Stromal cell of bone marrow (primary cell): ENCODE measurements at regions not wholly inside any gene's neighbourhood (a gene's known extent, or its start where the extent isn't known, plus 50 kb on each side); places are given as distances from the start of the nearest gene placed in this dataset.

Source experiments
- DNase-seq: peaks from one replicate; pipeline ENCODE4 v3.0.0-alpha.2; 2012; ENCODE audit warnings: low read depth

DNA sequence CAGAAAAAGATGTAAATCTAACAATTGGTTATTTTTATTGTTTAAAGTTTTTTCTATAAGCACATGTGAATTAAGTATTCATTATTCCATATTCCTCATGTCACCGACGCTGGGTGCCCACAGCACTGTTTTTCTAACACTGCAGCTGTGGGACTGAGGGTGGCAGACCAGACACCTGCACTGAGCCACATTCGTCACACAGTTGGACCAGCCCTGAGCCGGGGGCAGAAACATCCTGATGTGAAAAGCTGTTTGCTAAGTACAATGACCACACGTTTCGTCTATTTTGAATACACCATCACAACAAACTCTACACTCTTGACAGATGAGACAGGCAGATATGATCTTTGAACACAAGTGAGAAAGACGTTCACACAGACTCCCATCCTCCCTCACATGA, 749.5 kb downstream of the KCNJ18 start:
- no peak for DNase-seq

DNA sequence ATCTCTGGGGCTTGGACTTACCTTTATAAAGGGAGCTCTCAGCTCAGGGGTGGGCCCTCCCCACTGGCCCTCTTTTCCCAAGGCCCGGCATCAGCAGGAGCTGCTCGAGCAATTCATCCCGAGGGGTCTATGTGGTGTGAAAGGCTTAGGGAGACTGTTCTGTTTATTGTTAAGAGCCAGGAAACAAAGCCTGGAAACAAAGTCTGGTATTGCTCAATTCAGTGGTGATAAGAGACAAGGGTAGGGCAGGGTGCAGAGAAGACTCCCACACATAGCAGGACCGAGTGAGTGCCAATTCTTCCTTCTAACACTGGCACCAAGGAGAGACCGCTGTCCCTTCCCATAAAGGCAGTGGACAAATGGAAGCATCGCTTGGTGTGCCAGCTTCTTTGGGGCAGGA, 750.7 kb downstream of the KCNJ18 start:
- DNase-seq = no peak

DNA sequence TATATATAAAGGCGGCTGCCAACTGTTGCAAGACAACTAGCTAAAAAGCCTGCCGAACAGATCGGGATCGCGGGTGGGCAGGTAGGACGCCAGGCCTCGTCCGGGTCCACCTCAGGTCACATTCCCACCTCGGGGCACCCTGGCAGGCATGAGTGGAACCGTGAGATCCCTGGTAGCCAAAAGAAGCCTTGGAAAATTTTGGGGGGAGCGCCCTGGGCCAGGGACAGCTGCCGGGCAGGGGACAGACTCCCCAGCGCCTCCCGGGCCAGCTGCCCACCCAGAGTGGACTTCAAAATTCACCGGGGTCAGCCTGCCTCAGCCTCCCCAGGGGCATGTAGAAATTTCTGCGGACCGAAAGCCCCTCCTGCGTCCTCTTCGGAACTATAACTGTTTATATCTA, 760.9 kb downstream of the KCNJ18 start:
- DNase-seq = no peak

DNA sequence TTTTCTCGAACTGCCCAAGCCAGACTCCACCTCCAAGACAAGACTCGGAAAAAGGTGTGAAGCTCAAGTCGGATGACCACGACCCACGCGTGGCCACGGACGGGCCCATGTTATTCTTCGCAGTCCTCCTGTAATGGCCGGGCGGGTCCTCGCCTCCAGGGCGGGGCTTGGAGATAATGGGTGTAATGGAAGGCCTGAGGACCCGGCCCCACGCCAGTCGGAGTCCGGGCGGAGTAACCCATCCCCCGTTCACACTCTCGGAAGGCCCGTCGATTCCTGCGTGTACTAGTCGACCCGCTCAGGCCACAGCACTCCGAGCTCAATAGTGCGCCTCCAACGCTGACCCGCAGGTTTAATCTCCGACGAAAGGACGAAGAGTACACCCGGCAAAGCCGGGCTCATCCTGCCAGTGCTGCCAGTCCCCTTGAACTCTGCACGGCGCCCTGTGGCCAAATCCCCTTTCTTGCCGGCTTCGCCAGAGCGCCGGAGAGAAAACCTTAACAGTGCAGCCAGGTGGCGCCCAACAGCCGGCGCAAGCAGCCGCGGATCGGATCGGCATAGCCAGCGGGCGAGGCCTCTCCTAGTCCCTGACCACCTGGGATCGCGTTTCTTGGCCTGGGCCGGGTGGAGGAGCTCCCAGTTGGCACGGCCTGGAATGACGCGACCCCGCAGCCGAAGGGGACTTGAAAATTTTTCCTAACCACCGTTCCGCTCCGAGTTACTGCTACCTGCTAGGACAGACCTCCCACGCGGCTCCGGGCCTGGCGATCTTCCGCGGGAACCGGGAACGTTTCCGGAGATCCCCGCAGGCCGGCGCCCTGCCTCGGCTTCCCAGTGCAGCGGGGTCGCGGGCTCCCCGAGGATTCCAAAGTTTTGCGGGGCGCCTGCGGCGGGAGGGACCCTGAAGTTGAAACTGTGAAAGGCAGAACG, 762.0 kb downstream of the KCNJ18 start:
- no peak for DNase-seq

DNA sequence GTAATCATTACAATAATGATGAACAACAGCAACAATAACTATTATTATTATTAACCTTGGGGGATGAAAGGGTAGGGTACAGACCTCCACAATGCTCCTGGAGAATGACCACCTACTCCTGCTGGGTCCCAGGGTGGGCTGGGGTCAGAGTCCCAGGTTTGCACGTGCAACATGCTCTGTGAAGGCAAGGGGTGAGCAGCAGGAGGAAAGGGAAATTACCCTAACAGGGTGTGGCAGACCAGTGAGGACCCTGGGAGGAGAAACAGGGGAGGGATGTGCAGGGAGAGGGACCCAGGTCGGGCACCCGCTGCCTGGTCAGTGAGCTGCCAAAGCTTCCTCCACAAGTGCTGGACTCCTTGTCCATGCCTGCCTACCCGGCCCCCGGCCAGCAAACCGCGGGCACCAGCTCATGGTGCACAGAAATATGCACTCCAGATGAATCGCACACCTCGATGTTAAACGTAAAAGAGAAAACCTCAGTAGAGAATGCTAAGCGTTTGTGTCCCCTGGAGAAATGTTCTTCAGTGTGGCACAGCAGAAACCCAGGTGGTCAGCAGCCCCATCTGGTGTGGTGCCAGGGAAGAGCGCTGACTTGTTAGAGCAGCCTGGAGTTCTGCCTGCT, 767.1 kb downstream of the KCNJ18 start:
- DNase-seq = no peak

DNA sequence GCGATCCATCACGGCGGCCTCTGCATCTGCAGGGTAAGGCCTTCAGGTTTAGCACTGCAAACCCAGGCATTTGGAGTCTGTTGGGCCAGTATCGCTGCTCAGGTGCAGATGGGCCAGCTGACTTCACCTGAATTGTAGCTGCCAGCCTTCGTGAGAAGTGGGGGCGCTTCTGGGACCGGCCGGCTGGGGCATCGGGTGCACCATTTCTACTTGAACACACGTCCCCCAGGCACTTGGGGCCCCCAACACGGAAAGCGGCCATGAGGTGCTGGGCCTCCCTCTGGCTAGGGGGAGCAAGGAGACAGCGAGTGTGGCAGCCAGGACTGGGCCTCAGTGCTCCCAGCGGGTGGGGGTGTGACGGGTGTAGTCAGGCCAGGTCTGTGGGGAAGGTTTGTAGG, 767.6 kb downstream of the KCNJ18 start:
- no peak for DNase-seq

DNA sequence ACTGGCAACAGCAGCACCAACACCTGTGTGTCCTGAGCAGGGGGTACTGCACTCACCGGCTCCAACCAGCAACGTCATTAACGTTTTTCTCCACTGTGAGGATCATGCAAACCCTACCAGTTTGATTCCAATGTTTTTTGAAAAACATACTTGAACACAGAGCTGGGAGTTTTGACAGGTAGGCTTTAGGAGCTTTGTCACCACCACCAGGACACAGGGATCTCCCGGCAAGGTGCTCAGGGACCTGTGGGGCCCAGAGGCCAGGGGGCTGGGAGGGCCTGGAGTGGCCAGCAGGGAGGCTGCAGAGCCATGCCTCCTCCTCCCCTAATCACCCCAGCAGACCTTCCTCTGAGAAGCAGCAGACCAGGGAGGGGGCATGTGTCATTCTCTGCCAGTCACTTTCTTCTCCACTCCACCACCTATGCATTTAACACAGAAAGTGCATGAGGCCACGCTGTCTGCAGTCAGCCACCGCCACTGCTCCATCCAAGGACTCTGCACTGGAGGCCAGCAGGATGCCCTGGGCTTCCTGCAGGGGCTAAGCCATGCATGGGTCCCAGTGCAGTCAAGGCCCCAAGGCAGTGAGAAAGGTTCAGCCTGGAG, 768.2 kb downstream of the KCNJ18 start:
- no peak for DNase-seq

DNA sequence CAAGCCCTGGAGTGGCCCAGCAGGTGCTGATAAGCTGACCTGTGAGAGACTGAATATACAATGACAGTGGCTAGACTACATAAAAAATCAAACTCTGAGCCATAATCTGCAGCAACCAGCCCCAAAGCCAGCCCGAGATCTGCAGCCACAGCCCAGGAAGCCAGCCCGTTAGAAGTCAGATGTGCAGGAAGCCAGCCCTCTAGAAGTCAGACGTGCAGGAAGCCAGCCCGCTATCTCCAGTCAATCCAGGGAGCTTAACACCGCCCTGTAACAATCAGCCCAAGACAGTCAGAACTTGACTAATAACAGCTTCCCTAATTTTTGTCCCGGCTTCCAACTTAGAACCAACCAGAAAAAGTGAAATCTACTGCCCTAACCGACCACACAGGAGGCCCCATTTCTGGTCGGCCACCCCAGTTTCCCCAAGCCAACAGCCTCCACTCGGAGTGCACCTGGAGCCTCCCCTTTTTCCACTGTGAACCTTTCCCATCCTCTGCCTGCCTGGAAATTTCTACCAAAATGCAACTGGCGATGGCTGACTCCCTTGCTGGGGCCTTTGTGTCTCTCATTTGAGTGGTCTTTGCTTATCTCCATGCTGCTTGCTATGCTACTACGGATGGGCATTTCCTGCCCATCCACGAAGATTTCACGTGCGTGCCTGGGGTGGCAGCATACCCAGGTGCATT, 769.3 kb downstream of the KCNJ18 start:
- DNase-seq = no peak

DNA sequence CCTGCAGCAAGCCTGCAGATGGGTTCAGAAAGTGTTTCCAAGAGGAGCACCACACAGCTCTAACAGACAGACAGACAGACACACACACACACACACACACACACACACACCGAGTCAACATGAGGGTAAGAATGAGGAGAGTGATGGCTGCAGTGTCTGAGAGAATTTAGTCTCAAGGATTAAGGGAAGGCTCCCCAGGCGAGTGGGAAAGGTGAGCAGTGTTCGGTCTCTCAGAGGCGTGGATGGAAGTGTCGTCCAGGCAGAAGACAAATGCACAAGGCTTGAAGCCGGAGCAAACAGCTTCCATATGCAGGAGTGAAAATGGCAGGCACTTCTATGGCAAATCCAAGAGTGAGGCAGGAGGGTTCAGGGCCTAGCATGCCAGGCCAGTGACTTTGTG, 770.1 kb downstream of the KCNJ18 start:
- no peak for DNase-seq

DNA sequence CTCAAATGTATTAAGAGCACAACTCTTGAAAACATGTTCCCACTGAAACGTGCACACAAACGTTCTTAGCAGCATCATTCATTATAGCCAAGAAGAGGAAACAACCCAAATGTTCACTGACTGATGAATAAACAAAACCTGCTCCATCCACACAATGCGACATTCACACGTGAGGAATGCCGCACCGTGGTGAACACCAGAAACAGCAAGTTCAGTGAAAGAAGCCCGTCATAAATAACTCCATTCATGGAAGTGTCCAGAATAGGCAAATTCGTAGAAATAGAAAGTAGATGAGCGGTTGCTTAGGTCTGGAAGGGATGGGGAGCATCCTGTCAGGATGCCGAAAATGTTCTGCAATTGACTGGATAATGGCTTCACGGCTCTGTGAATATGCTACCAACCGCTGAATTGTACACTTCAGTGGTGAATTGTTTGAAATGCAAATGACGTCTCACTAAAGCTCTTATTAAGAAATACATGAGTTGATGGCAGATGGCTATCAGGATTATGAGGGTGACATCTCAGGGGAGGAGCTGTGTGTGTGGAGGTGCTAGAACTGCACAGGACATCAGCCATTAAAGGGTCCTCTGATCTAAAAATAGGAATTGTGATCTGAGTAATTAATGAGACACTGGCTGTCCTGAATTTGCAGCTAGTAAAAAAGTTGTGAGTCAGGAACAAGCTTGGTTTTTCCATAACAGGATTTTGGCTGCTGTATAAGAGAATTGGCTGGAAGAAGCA, 771.0 kb downstream of the KCNJ18 start:
- DNase-seq = no peak

DNA sequence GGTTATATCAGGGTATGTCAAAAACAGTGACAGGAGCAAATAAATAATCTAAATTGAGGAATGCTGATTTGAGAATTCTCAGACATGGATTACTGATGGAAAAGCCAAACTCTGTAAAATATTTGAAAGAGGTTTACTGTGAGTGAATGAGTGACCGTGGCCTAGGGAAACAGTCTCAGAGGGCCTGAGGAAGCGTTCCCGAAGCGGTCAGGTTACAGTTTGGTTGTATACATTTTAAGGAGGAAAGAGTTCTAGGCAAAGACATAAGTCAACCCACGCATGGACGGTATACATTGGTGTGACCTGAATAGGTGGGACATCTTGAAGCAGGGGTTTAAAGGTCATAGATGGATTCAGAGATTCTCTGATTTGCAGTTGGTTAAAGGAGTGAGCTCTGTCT, 771.7 kb downstream of the KCNJ18 start:
- DNase-seq = no peak

DNA sequence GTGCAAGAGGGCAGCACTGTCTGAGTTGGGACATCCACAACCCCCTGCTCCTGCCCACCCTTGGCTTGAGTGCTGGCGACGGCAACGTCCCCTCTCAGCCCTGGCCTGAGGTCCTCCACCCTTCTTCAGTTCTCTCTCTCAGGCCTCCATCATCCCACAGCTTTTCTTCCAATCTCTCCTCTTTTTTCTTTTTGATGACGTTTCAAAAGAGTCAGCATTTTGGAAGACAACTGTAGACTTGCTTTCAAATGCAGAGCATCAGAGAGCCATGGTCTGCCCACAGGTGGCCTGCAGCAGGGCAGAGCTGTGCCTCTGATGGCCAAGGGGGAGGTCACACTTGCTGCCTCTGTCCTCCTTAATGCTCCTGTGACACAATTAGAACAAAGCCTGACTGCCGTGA, 775.4 kb downstream of the KCNJ18 start:
- no peak for DNase-seq

DNA sequence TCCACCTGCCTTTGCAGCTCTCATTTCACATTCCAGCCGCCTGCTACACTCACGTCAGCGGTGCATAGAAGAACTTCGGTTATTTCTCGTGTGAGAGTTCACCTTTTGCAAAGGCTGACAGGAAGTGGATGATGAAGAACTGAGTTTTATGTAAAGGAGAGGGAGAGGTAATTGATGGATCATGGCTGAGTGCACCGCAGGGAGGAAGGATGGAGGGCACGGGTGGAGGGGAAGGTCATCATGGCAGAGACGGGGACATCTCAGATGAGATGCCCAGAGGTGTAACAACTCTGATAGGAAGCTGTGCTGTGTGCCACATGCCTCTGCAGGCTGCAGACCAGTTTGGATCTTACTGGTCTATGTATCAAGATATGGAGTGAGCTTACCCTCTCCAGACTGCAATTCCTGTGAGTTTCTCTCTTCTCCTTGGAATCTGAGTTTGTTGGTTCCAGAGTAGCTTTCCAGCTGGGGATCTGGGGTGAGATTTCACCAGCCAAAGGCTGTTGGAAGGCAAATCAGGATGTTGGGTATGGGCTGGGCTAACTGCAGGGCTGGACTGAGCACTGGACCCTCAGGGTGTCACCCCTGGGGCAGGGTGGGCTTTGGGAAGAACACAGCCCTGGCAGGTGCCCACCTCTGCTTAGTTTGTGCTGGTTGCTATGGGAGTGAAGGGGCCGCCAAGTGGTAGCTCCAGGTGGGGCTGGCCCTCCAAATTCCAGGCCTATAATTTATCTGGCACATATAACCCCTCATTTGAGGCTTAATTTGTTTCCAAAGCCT, 777.0 kb downstream of the KCNJ18 start:
- no peak for DNase-seq

DNA sequence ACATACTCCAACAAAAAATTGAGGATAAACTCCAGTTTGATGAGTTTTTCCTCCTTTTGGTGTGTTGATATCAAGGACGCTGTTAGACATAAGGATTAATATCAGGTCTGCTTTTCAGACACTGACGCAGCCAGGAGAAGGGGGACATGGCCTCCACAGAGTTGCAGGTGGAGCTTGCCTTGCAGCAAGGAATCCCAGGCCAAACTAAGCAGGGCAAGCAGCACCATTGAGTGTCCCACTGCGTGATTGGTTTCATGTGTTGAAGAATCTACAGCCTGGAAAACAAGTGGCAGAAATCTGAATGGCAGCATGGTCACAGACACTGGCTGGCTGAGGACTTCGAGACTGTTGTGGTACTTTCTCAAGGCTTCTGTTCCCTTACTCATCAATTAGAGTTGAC, 777.6 kb downstream of the KCNJ18 start:
- no peak for DNase-seq

DNA sequence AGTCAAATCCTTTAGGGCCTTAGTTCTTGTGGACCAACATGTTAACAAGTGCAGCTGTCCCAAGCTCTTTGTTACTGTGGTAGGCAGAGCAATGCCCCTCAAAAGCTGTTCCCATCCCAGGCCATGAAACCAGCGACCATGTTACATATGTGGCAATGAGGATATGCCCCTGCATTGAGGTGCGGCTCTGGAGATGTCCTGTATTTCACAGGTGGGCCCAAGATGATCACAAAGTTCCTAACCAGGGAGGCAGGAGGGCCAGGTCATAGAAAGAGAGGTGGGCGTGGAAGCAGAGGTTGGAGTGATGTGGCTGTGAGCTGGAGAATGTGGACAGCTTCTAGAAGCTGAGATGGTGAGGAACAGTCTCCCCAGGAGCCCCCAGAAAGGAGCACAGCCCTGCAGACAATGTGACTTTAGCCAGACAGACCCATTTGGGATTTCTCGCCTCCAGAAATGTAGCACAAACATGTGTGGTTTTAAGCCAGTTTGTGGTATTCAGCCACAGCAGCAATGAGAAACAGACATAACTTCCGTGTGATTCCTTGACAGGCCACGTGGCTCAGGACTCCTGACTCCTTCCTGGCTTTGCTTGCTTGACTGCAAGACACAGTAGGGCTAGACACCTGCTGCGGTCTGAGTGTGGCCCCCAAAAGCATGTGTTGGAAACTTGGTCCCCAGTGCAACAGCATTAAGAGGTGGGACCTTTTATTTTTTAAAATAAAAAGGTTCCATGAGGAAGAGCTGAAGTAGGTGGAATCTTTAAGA, 778.3 kb downstream of the KCNJ18 start:
- no peak for DNase-seq

DNA sequence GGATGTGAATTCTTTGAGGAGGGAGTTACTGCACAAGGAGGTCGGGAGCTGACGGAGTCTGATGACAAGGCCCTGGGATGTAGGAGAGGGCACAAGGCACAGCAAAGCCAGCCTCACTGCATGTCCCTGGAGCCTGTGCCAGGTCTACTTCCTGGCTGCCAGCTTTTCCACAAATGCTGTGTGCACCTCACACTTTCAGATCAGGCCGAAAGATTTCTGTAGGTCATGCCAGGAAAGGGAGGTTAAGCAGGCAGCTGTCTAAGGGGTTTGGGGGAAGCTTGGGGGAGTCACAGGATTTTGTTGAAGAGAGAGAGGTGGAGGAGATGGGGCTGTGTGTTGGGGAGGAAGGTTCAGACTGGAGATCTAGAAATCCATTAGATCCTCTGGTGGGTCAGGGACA, 792.5 kb downstream of the KCNJ18 start:
- no peak for DNase-seq

DNA sequence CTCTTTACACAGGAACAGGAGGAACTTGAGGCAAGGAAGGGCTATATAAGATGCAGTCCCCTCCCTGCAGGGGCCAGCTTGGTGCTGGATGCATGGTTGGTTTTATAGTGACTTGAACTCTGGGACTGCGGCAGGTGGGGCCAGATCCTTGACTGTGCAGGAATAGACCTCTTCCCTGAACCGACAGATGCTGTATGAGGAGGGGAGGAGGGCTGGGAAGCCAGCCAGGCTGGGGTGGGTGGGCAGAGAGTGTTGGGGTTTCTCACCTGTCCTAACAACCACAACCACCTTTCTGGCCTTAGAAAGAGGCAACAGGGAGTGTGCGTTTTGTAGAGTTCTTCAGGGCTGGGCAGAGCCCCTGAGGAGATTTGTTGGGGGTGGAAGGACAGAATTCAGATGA, 798.1 kb downstream of the KCNJ18 start:
- no peak for DNase-seq

DNA sequence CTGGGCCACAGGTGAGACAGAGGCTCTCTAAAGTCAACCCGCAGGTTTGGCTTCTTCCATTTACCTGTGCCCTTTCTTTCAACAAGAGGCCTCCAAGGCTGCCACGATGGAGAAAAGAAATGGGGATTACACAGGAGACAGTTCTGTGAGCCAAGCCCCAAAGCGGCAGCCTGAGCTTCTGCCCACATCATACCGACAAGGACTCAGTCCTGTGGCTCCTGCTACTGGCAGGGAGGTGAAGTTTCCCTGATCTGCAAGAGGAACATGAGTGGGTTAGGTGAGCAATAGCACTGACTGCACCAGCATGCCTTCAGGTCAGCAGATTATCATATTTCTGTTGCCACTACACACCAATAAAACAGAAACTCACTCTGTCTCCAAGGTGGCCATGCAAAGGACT, 800.0 kb downstream of the KCNJ18 start:
- no peak for DNase-seq

DNA sequence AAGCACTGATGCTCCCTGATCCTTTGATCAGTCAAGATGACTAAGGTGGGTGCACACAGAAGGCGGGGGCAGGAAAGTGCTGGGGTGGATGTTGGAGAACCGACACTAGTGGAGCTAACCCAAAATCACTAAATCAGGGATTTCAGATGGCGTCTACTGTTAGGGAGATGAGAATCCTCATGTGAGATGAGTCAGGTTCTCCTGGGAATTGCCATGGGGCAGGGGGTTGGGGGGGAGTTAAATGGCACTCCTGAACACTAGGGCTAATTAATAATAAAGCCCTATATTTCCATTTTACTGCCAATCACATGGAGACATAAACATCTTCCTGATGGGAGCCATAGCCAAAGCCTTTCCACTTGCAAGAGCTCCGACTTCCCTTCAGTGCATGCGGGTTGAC, 804.1 kb downstream of the KCNJ18 start:
- DNase-seq = no peak

DNA sequence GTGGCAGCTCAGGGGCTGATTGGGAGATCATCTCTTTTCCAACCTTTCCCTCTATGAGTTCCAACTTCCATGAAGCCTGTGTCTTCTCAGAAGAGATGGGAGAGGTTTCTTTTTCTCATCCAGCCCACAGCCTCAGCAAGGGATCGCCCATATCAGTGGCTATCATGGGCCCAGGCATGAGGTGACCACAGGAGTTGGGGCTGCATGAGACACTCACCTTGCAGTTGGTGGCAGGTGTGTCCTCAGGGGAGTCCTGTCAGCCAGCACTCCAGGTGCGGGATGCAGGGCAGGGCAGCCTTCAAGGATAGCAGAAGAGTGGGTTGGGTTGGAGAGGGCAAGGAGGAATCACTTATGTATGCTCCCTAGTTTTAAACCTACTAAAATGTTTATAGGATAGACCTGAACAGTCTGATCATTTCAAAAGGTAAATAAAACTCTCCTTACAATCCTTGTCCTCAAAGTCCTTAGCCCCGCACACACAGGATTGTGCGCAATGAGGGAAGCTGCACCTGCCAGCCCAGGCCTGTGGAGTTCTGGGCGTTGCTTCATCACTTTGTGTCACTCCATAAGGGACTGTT, 811.1 kb downstream of the KCNJ18 start:
- no peak for DNase-seq
